GM12875 (cell line): ENCODE measurements at regions not wholly inside any gene's neighbourhood (a gene's known extent, or its start where the extent isn't known, plus 50 kb on each side); places are given as distances from the start of the nearest gene placed in this dataset.

ENCODE experiments used
- H3K4me3 ChIP-seq: one replicate; pipeline ENCODE4 v1.5.1; 2011; ENCODE audit warnings: low read depth, low read length, control low read depth
- CTCF ChIP-seq: IDR thresholded peaks from 2 replicates; pipeline ENCODE4 v1.5.1; 2011; ENCODE audit warnings: low read depth, mild to moderate bottlenecking, control low read depth, inconsistent platforms, low read length, moderate library complexity, borderline replicate concordance; ENCODE audit not compliant: insufficient read depth

GRCh38 chr14:30251557-30252100, 307.3 kb upstream of the G2E3 start:
- no peak for TF ChIP-seq CTCF
- no peak overlapping the region for H3K4me3 ChIP-seq

GRCh38 chr14:30252151-30252550, 306.8 kb upstream of the G2E3 start:
- no peak overlapping the region for H3K4me3 ChIP-seq
- TF ChIP-seq CTCF: no peak

GRCh38 chr14:30252783-30253674, 305.9 kb upstream of the G2E3 start:
- TF ChIP-seq CTCF: no peak
- H3K4me3 ChIP-seq: no peak overlapping the region

- TF ChIP-seq CTCF: no peak
Measured at GRCh38 chr14:30256627-30257026, 302.3 kb upstream of the G2E3 start.

GRCh38 chr14:30257946-30258661, 300.9 kb upstream of the G2E3 start:
- no peak overlapping the region for H3K4me3 ChIP-seq
- TF ChIP-seq CTCF: no peak

More at GRCh38 chr14:30256627-30257026, 302.3 kb upstream of the G2E3 start:
- no peak overlapping the region for H3K4me3 ChIP-seq

- no peak for TF ChIP-seq CTCF
- H3K4me3 ChIP-seq: no peak overlapping the region
Measured at GRCh38 chr14:30260833-30261607, 297.9 kb upstream of the G2E3 start.
